Ishikawa (cell line): ENCODE measurements at regions not wholly inside any gene's neighbourhood (a gene's known extent, or its start where the extent isn't known, plus 50 kb on each side); places are given as distances from the start of the nearest gene placed in this dataset.

Experiments used
- CEBPB ChIP-seq: IDR thresholded peaks from 2 replicates; pipeline ENCODE4 v1.6.1; 2012
- CREB1 ChIP-seq: IDR thresholded peaks from 2 replicates; pipeline ENCODE4 v1.6.1; 2012; ENCODE audit warnings: low read depth
- EGR1 ChIP-seq: IDR thresholded peaks from 2 replicates; pipeline ENCODE4 v1.6.1; 2012
- EP300 ChIP-seq: IDR thresholded peaks from 2 replicates; pipeline ENCODE4 v1.6.1; 2012; ENCODE audit warnings: borderline replicate concordance
- FOXM1 ChIP-seq: IDR thresholded peaks from 2 replicates; pipeline ENCODE4 v1.6.1; 2012; ENCODE audit warnings: low read depth, borderline replicate concordance
- MAX ChIP-seq: IDR thresholded peaks from 2 replicates; pipeline ENCODE4 v1.6.1; 2012
- RAD21 ChIP-seq: IDR thresholded peaks from 2 replicates; pipeline ENCODE4 v1.6.1; 2012; ENCODE audit warnings: low read depth
- REST ChIP-seq: IDR thresholded peaks from 2 replicates; pipeline ENCODE4 v1.6.1; 2012; ENCODE audit warnings: low read depth, mild to moderate bottlenecking
- TAF1 ChIP-seq: IDR thresholded peaks from 2 replicates; pipeline ENCODE4 v1.6.1; 2012; ENCODE audit warnings: low read depth, mild to moderate bottlenecking
- TCF12 ChIP-seq: IDR thresholded peaks from 2 replicates; pipeline ENCODE4 v1.6.1; 2012; ENCODE audit warnings: low read depth
- YY1 ChIP-seq: IDR thresholded peaks from 2 replicates; pipeline ENCODE4 v1.6.1; 2012; ENCODE audit warnings: low read depth
- ZBTB7A ChIP-seq: IDR thresholded peaks from 2 replicates; pipeline ENCODE4 v1.6.1; 2012; ENCODE audit warnings: low read depth

GRCh38 chr4:121477480-121477879 lies 96.7 kb upstream of the QRFPR start:
- TF ChIP-seq RAD21 (no peak), FOXM1 (no peak), REST (no peak), CEBPB (no peak), EP300 (no peak), YY1 (no peak), MAX (no peak), EGR1 (no peak), TCF12 (no peak), ZBTB7A (no peak), TAF1 (no peak), CREB1 (no peak)
